ENCODE measurements at regions not wholly inside any gene's neighbourhood (a gene's known extent, or its start where the extent isn't known, plus 50 kb on each side); places are given as distances from the start of the nearest gene placed in this dataset.

GRCh38 chr13:70432276-70432805 lies 324.1 kb upstream of the KLHL1 start:
- Histone ChIP-seq H3K27me3 (ENCODE audit: low read length) (no peaks in the 10 kb centered on the region), H2AFZ (ENCODE audit: low read length) (no peak overlapping the region), H3K9me3 (ENCODE audit: low read length) (no peaks in the 10 kb centered on the region), H3K36me3 (ENCODE audit: low read depth, low read length) (no peaks in the 10 kb centered on the region), H3K4me1 (ENCODE audit: insufficient read depth, low read length) (no peaks in the 10 kb centered on the region), H3K79me2 (ENCODE audit: low read length) (no peaks in the 10 kb centered on the region), H3K4me2 (ENCODE audit: low read length) (no peak overlapping the region), H4K20me1 (ENCODE audit: low read length) (no peaks in the 10 kb centered on the region), H3K9me2 (replicated peaks; ENCODE audit: low read length) (no peaks in the 10 kb centered on the region), H3K9ac (ENCODE audit: low read length) (no peak overlapping the region), H3F3A (ENCODE audit: low read length, unreplicated experiment) (no peaks in the 10 kb centered on the region), H3K4me3 (ENCODE audit: low read length) (no peak overlapping the region), H3K27ac (ENCODE audit: low read length) (no peak overlapping the region)
- no peak for DNase-seq
- TF ChIP-seq EZH2 (IDR thresholded peaks at IDR 0.05; ENCODE audit: low read length, unreplicated experiment): no peak
- TF ChIP-seq CTCF (conservative IDR thresholded peaks at IDR 0.05; ENCODE audit: low read depth, low read length): no peak
- CTCF ChIA-PET: no interaction called here
- no TSS peak for BruUV-seq (replicated peaks)
- POLR2A ChIA-PET (ENCODE audit: unreplicated experiment): no interaction called here
- intact Hi-C loops (cut with micrococcal nuclease): no loop called here
- no peak for ATAC-seq

GRCh38 chr13:70430256-70430655 lies 322.0 kb upstream of the KLHL1 start:
- no peak overlapping the region for H3K4me3 ChIP-seq (ENCODE audit: low read length)
- TF ChIP-seq EZH2phosphoT487 (IDR thresholded peaks at IDR 0.05; ENCODE audit: borderline replicate concordance, low read length) (no peak), CTCF (conservative IDR thresholded peaks at IDR 0.05; ENCODE audit: low read depth, low read length) (no peak), EZH2 (IDR thresholded peaks at IDR 0.05; ENCODE audit: low read length, unreplicated experiment) (no peak)
- no peaks in the 10 kb centered on the region for H3K9me2 ChIP-seq (replicated peaks; ENCODE audit: low read length)
- H3K4me2 ChIP-seq (ENCODE audit: low read length): no peak overlapping the region
- H2AFZ ChIP-seq (ENCODE audit: low read length): no peak overlapping the region
- H3K27ac ChIP-seq (ENCODE audit: low read length): no peak overlapping the region
- BruUV-seq (replicated peaks): no TSS peak
- H3K79me2 ChIP-seq (ENCODE audit: low read length): no peaks in the 10 kb centered on the region
- ChIA-PET POLR2A (ENCODE audit: unreplicated experiment) (no interaction called here), CTCF (no interaction called here)
- intact Hi-C loops (cut with micrococcal nuclease): no loop called here
- ATAC-seq (no peak), DNase-seq (no peak)
- H3F3A ChIP-seq (ENCODE audit: low read length, unreplicated experiment): no peaks in the 10 kb centered on the region
- H3K9me3 ChIP-seq (ENCODE audit: low read length): no peaks in the 10 kb centered on the region
- no peaks in the 10 kb centered on the region for H4K20me1 ChIP-seq (ENCODE audit: low read length)
- no peaks in the 10 kb centered on the region for H3K36me3 ChIP-seq (ENCODE audit: low read depth, low read length)
- H3K9ac ChIP-seq (ENCODE audit: low read length): no peak overlapping the region
- H3K4me1 ChIP-seq (ENCODE audit: insufficient read depth, low read length): no peaks in the 10 kb centered on the region
- H3K27me3 ChIP-seq (ENCODE audit: low read length): no peaks in the 10 kb centered on the region

GRCh38 chr13:70424928-70425327 lies 316.7 kb upstream of the KLHL1 start:
- POLR2A ChIA-PET (ENCODE audit: unreplicated experiment): no interaction called here
- H3F3A ChIP-seq (ENCODE audit: low read length, unreplicated experiment): no peaks in the 10 kb centered on the region

More at GRCh38 chr13:70424928-70425327, 316.7 kb upstream of the KLHL1 start:
- H3K36me3 ChIP-seq (ENCODE audit: low read depth, low read length): no peaks in the 10 kb centered on the region
- no peak overlapping the region for H2AFZ ChIP-seq (ENCODE audit: low read length)
- intact Hi-C loops (cut with micrococcal nuclease): no loop called here
- CTCF ChIA-PET: no interaction called here
- no peaks in the 10 kb centered on the region for H3K27me3 ChIP-seq (ENCODE audit: low read length)
- TF ChIP-seq EZH2phosphoT487 (IDR thresholded peaks at IDR 0.05; ENCODE audit: borderline replicate concordance, low read length) (no peak), EZH2 (IDR thresholded peaks at IDR 0.05; ENCODE audit: low read length, unreplicated experiment) (no peak), CTCF (conservative IDR thresholded peaks at IDR 0.05; ENCODE audit: low read depth, low read length) (no peak)
- no peaks in the 10 kb centered on the region for H3K79me2 ChIP-seq (ENCODE audit: low read length)
- no peak overlapping the region for H3K4me3 ChIP-seq (ENCODE audit: low read length)
- ATAC-seq (no peak), DNase-seq (no peak)
- H3K9ac ChIP-seq (ENCODE audit: low read length): no peak overlapping the region
- H3K9me2 ChIP-seq (replicated peaks; ENCODE audit: low read length): no peaks in the 10 kb centered on the region
- H4K20me1 ChIP-seq (ENCODE audit: low read length): no peaks in the 10 kb centered on the region
- no peaks in the 10 kb centered on the region for H3K9me3 ChIP-seq (ENCODE audit: low read length)
- H3K4me1 ChIP-seq (ENCODE audit: insufficient read depth, low read length): no peaks in the 10 kb centered on the region
- no peak overlapping the region for H3K27ac ChIP-seq (ENCODE audit: low read length)
- no TSS peak for BruUV-seq (replicated peaks)
- no peak overlapping the region for H3K4me2 ChIP-seq (ENCODE audit: low read length)
